Stimulated activated CD4-positive, alpha-beta T cell treated with anti-CD3 and anti-CD28 coated beads, Interleukin-15, amount 100 ng/mL, for 24 hours (primary cell): ENCODE measurements at regions not wholly inside any gene's neighbourhood (a gene's known extent, or its start where the extent isn't known, plus 50 kb on each side); places are given as distances from the start of the nearest gene placed in this dataset.

Experiments used
- DNase-seq: peaks from one replicate; pipeline ENCODE4 v3.0.0-alpha.2; 2020

GRCh38 chr6:17227403-17227802 is 53.8 kb upstream of the RBM24 start:
- DNase-seq = no peak
